DMS53 treated with DMSO at 0.1 percent for 48 hours (cell line): ENCODE measurements at regions not wholly inside any gene's neighbourhood (a gene's known extent, or its start where the extent isn't known, plus 50 kb on each side); places are given as distances from the start of the nearest gene placed in this dataset.
"Not testable (repeated sequence)": the region's sequence is repeated elsewhere in the genome, so short reads cannot be mapped to it uniquely, and the experiment has no call there.

Source experiments
- DNase-seq: peaks from one replicate; lab custom pipeline; 2025; ENCODE audit not compliant: unreplicated experiment; lab: John Stamatoyannopoulos, UW

- DNase-seq, result no peak
These were observed 98.4 kb upstream of the FRMD4A start for GRCh38 chr10:14429043-14429700.

DNA sequence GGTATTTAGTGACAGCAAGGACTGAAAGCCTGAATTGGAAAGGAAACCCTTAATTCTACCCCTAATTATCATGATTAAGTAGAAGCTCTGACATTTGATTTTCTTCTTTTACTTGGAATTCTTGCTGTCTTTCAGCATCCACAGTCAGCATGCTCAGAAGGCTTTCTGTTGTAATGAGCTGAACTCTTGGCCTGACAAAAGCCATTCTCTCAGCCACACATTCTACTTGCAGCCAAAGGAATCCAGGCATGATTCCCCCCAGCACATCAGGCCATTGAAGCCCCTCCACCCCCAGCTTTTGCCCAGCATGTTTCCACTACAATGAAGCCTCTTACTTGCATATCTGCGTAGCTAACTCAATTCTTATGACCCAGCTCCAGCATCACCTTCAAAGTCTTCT lies 94.3 kb upstream of the FRMD4A start:
- DNase-seq, result no peak

DNA sequence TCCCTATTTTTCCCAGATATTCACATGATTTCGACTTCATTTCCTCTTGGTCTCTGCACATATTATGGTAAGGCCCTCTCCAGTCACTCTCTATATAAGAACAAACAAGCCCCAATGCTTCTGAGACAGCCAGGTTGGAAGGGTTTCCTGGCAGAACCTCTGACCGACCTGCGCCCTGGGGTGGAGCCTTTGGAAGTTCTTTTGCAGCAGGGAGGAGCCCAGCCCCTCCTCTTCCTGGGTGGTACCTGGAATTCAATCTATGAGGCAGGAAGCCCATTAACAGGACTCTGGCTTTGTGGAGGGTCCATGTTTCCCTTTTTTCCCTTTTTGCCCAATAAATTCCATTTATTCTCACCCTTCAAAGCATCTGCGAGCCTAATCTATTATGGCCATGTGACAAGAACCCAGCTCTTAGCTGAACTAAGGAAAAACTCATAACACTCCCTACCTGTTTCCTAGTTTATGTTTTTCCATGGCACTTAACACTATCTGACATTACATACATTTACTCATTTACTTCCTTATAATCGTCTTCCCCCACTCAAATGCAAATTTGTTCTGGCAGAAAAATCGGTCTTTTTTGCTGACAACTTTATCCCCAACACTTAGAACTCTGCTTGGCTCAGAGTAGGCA lies 92.5 kb upstream of the FRMD4A start:
- no peak for DNase-seq

- no peak for DNase-seq
These were observed 91.7 kb upstream of the FRMD4A start for GRCh38 chr10:14422431-14422830.

- DNase-seq, result no peak
These were observed 91.2 kb upstream of the FRMD4A start for GRCh38 chr10:14421941-14422340.

DNA sequence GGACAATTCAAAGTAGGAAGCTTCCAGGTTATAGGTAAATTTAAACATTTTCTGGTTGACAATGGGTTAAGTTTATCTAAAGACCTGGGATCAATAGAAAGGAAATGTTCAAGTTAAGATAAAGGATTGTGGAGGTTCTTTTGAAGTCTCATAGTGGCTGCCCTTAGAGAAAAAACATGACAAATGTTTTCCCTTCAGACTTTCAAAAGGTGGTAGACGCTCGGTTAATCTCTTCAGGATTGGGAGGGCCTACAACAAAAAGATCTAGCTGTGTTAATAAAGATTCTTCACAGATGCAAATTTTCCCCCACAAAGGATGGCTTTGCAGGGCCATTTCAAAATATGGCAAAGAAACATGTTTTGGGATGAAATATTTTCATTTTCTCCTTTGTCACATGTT lies 86.6 kb upstream of the FRMD4A start:
- not testable (repeated sequence) for DNase-seq

- DNase-seq, result no peak
These were observed 85.6 kb upstream of the FRMD4A start for GRCh38 chr10:14416308-14416700.

GRCh38 chr10:14415676-14416307 lies 85.1 kb upstream of the FRMD4A start:
- DNase-seq, result no peak

- no peak for DNase-seq
These were observed 84.2 kb upstream of the FRMD4A start for GRCh38 chr10:14414901-14415300.

DNA sequence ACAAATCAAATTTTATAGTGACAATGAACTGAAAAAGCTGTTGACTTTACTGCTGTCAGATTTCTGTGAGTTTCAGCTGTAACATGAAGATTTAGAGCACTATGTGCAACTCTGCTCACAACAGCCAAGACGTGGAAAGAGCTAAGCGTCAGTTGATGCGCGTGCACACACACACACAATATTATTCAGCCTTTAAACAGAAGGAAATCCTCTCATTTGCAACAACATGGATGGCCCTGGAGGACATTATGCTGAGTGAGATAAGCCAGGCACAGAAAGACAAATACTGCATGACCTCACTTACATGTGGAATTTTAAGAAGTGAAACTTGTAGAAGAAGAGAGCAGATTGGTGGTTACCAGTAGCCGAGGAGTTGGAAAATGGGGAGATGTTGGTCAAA lies 82.8 kb upstream of the FRMD4A start:
- no peak for DNase-seq

- no peak for DNase-seq
These were observed 81.9 kb upstream of the FRMD4A start for GRCh38 chr10:14412624-14413023.

DNA sequence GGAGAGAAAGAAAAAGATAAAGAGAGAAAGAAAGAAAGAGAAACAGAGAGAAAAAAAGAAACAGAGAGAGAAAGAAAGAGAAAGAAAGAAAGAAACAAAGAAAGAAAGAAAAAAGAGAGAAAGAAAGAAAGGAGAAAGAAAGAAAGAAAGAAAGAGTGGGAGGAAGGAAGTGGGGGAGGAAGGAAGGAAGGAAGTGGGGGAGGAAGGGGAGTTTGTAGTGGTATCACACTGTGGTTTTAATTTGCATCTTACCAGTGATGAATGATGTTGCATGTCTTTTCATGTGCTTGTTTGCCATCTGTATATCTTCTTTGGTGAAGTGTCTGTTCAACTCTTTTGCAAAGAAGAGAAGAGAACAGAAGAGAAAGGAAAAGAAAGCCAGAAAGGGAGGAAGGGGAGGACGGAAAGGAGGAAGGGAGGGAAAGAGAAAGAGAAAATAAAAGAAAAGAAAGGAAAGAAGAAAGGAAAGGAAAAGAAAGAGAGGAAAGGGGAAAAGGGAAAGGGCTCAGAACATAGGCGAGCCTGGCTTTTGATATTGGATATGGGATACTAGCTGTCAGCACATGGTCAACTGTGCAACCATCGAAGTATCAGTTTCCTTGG lies 79.2 kb upstream of the FRMD4A start:
- DNase-seq, result no peak

GRCh38 chr10:14409247-14409646 lies 78.5 kb upstream of the FRMD4A start:
- DNase-seq, result no peak

DNA sequence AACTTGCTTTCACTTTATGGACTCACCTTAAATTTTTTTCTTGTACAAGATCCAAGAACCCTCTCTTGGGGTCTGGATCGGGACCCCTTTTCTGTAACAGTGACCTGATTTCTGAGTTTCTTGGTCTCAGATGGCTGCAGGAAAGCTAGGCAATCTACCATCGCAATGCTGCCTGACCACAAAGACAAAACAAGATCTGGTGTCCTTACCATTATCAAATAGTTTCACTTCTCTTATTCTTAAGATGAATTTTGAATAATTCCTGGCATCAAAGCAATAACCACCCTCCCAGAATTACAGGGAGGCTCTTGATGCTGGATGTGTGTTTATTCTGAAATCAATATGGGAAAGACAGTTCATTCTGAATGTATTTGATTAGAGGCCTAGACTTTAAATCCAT lies 77.4 kb upstream of the FRMD4A start:
- DNase-seq, result no peak

DNA sequence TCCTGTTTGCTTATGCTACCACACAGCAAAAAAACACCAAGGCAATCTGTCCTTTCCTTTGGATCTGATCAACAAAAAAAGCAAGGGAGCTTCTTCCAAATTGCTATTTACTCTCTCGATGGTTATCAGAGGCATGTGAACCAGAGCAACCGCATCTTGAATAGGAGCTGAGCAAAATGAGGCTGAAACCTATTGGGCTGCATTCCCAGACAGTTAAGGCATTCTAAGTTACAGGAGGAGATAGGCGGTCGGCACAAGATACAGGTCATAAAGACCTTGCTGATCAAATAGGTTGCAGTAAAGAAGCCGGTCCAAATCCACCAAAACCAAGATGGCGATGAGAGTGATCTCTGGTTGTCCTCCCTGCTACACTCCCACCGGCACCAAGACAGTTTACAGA lies 76.8 kb upstream of the FRMD4A start:
- DNase-seq, result no peak

GRCh38 chr10:14405076-14406065 lies 74.6 kb upstream of the FRMD4A start:
- no peak for DNase-seq

- DNase-seq, result no peak
These were observed 73.3 kb upstream of the FRMD4A start for GRCh38 chr10:14403881-14404623.

GRCh38 chr10:14403359-14403758 lies 72.6 kb upstream of the FRMD4A start:
- no peak for DNase-seq

DNA sequence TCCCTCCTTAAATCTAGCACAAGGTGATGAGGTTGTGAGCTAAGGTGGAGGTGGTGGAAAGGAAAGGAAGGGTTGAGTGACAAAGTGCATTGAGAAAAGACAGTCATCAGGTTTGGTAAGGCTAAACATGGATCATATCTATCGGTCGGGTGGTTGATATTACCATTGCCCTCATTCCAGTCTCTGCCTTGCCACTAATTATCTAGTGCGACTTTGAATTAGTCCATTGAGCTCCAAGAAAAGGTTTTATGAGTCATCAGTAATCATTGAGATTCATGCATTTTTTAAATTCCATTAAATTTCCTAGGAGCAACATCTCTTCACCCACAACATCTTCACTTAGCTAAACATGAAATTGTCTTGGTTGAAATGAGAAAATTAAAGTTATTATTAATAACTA lies 68.9 kb upstream of the FRMD4A start:
- no peak for DNase-seq

DNA sequence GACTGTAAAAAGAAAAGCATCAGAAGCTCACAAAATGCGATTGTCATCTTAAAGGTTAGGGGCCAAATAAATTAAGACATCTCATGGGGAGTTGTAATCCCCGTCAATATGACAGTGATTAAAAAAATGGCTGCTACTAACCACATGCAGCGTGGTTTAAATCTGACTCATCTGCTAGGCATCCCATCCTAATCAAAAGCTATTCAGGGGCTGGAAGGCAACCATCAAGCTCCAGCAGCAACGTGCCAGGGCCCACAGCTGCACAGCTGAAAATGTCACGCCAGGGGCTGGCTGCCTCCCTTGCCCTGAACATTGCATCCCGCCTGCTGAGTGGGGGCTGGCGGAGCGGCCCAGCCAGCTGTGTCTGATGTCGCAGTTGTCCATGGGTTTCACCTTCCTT lies 66.3 kb upstream of the FRMD4A start:
- DNase-seq, result no peak
